Loucy (cell line): ENCODE measurements at regions not wholly inside any gene's neighbourhood (a gene's known extent, or its start where the extent isn't known, plus 50 kb on each side); places are given as distances from the start of the nearest gene placed in this dataset.

Experiments used
- H2AFZ ChIP-seq: fragments of 200-600 bp; sonication (generic); 2 replicates; pipeline ENCODE4 v1.6.0; 2016; ENCODE audit warnings: antibody characterized with exemption, mild to moderate bottlenecking, low read length, moderate library complexity
- H3F3A ChIP-seq: fragments of 200-600 bp; 2 replicates; pipeline ENCODE4 v1.6.0; 2016; ENCODE audit warnings: antibody characterized with exemption, low read depth, mild to moderate bottlenecking
- H3K27me3 ChIP-seq: fragments of 200-600 bp; sonication (generic); 2 replicates; pipeline ENCODE4 v1.6.1; 2014; ENCODE audit warnings: low read length, mild to moderate bottlenecking; ENCODE audit not compliant: insufficient read depth, poor library complexity, severe bottlenecking
- H3K36me3 ChIP-seq: fragments of 200-600 bp; sonication (generic); 2 replicates; pipeline ENCODE4 v1.6.1; 2016; ENCODE audit warnings: low read length; ENCODE audit not compliant: insufficient read depth
- H3K4me1 ChIP-seq: fragments of 200-600 bp; sonication (generic); 2 replicates; pipeline ENCODE4 v1.5.1; 2014; ENCODE audit warnings: low read length, mild to moderate bottlenecking; ENCODE audit not compliant: insufficient read depth, poor library complexity, severe bottlenecking
- H3K4me2 ChIP-seq: fragments of 200-600 bp; sonication (generic); 2 replicates; pipeline ENCODE4 v1.6.0; 2014; ENCODE audit warnings: antibody characterized with exemption, low read length, low read depth, mild to moderate bottlenecking; ENCODE audit not compliant: poor library complexity, severe bottlenecking
- H3K4me3 ChIP-seq: fragments of 200-600 bp; sonication (generic); 2 replicates; pipeline ENCODE4 v1.5.1; 2014; ENCODE audit warnings: low read length, mild to moderate bottlenecking, mixed read lengths; ENCODE audit not compliant: poor library complexity, severe bottlenecking
- H3K79me2 ChIP-seq: fragments of 200-600 bp; sonication (generic); 2 replicates; pipeline ENCODE4 v1.6.1; 2014; ENCODE audit warnings: low read length; ENCODE audit not compliant: insufficient read depth
- H3K9ac ChIP-seq: fragments of 200-600 bp; sonication (generic); 2 replicates; pipeline ENCODE4 v1.6.0; 2014; ENCODE audit warnings: mild to moderate bottlenecking, low read depth, low read length, moderate library complexity; ENCODE audit not compliant: poor library complexity, severe bottlenecking
- H3K9me2 ChIP-seq: fragments of 200-600 bp; sonication (generic); replicated peaks from 2 replicates; pipeline ENCODE4 v1.6.1; 2016; ENCODE audit warnings: low read depth, low read length, mixed read lengths
- H3K9me3 ChIP-seq: fragments of 200-600 bp; sonication (generic); 2 replicates; pipeline ENCODE4 v1.6.1; 2014; ENCODE audit warnings: mild to moderate bottlenecking, antibody characterized with exemption, low read length, low read depth; ENCODE audit not compliant: insufficient read depth
- H4K20me1 ChIP-seq: fragments of 200-600 bp; sonication (generic); 2 replicates; pipeline ENCODE4 v1.6.0; 2014; ENCODE audit warnings: antibody characterized with exemption, low read length, mild to moderate bottlenecking; ENCODE audit not compliant: insufficient read depth, poor library complexity, severe bottlenecking
- CTCF ChIP-seq: fragments of 200-600 bp; sonication (generic); conservative IDR thresholded peaks from 2 replicates; pipeline ENCODE4 v1.5.1; 2014; ENCODE audit warnings: mild to moderate bottlenecking, antibody characterized with exemption, low read length
- EZH2phosphoT487 ChIP-seq: fragments of 200-600 bp; IDR thresholded peaks from 2 replicates; pipeline ENCODE4 v1.6.1; 2018; ENCODE audit warnings: antibody characterized with exemption, mild to moderate bottlenecking, moderate library complexity, borderline replicate concordance

- no peaks in the 10 kb centered on the region for H3K79me2 ChIP-seq
- no peak overlapping the region for H3K9ac ChIP-seq
- no peaks in the 10 kb centered on the region for H3F3A ChIP-seq
- no peak overlapping the region for H3K4me2 ChIP-seq
- H3K9me3 ChIP-seq = no peaks in the 10 kb centered on the region
- no peaks in the 10 kb centered on the region for H3K27me3 ChIP-seq
- H2AFZ ChIP-seq = no peak overlapping the region
- H3K9me2 ChIP-seq = no peaks in the 10 kb centered on the region
- H3K36me3 ChIP-seq = no peaks in the 10 kb centered on the region
- H3K4me3 ChIP-seq = no peak overlapping the region
- H3K4me1 ChIP-seq = no peaks in the 10 kb centered on the region
- no peak for TF ChIP-seq EZH2phosphoT487
- TF ChIP-seq CTCF = no peak
- no peaks in the 10 kb centered on the region for H4K20me1 ChIP-seq
Measured at GRCh38 chr11:93267383-93267782, 63.2 kb upstream of the DEUP1 start.

GRCh38 chr11:93268287-93269040, 62.1 kb upstream of the DEUP1 start:
- no peaks in the 10 kb centered on the region for H3F3A ChIP-seq
- no peaks in the 10 kb centered on the region for H3K27me3 ChIP-seq
- H4K20me1 ChIP-seq = no peaks in the 10 kb centered on the region
- H3K4me3 ChIP-seq = no peak overlapping the region
- H3K9me2 ChIP-seq = no peaks in the 10 kb centered on the region
- H3K9ac ChIP-seq = no peak overlapping the region
- no peak for TF ChIP-seq EZH2phosphoT487
- no peak for TF ChIP-seq CTCF
- no peak overlapping the region for H3K4me2 ChIP-seq
- no peak overlapping the region for H2AFZ ChIP-seq
- no peaks in the 10 kb centered on the region for H3K79me2 ChIP-seq
- H3K9me3 ChIP-seq = no peaks in the 10 kb centered on the region
- H3K36me3 ChIP-seq = no peaks in the 10 kb centered on the region
- H3K4me1 ChIP-seq = no peaks in the 10 kb centered on the region

GRCh38 chr11:93271596-93271995, 58.9 kb upstream of the DEUP1 start:
- TF ChIP-seq EZH2phosphoT487 (no peak), CTCF (no peak)
- H4K20me1 ChIP-seq = no peaks in the 10 kb centered on the region
- H3K4me1 ChIP-seq = no peaks in the 10 kb centered on the region

More at GRCh38 chr11:93271596-93271995, 58.9 kb upstream of the DEUP1 start:
- H3K4me3 ChIP-seq = no peak overlapping the region
- H3K79me2 ChIP-seq = no peaks in the 10 kb centered on the region
- H2AFZ ChIP-seq = no peak overlapping the region
- no peaks in the 10 kb centered on the region for H3F3A ChIP-seq
- no peak overlapping the region for H3K9ac ChIP-seq
- no peaks in the 10 kb centered on the region for H3K9me3 ChIP-seq
- no peak overlapping the region for H3K4me2 ChIP-seq
- H3K36me3 ChIP-seq = no peaks in the 10 kb centered on the region
- H3K9me2 ChIP-seq = no peaks in the 10 kb centered on the region
- H3K27me3 ChIP-seq = no peaks in the 10 kb centered on the region
